Endothelial cell (in vitro differentiated cells): ENCODE measurements at regions not wholly inside any gene's neighbourhood (a gene's known extent, or its start where the extent isn't known, plus 50 kb on each side); places are given as distances from the start of the nearest gene placed in this dataset.

Experiments used
- DNase-seq: peaks from one replicate; pipeline ENCODE4 v3.0.0; 2021; ENCODE audit warnings: low spot score
- H3K27ac Mint-ChIP-seq: one replicate; pipeline ENCODE4 v1.8.0; 2021; ENCODE audit warnings: mixed read lengths, inconsistent platforms; ENCODE audit not compliant: unreplicated experiment
- H3K27me3 Mint-ChIP-seq: one replicate; pipeline ENCODE4 v1.8.0; 2021; ENCODE audit warnings: mild to moderate bottlenecking, moderate library complexity, mixed read lengths, inconsistent platforms; ENCODE audit not compliant: unreplicated experiment
- H3K36me3 Mint-ChIP-seq: one replicate; pipeline ENCODE4 v1.8.0; 2021; ENCODE audit warnings: mild to moderate bottlenecking, low read depth, mixed read lengths, inconsistent platforms; ENCODE audit not compliant: unreplicated experiment
- H3K4me1 Mint-ChIP-seq: one replicate; pipeline ENCODE4 v1.8.0; 2021; ENCODE audit warnings: mild to moderate bottlenecking, mixed read lengths, inconsistent platforms; ENCODE audit not compliant: unreplicated experiment
- H3K4me3 Mint-ChIP-seq: one replicate; pipeline ENCODE4 v1.8.0; 2021; ENCODE audit warnings: mild to moderate bottlenecking, mixed read lengths, inconsistent platforms; ENCODE audit not compliant: unreplicated experiment
- H3K9me3 Mint-ChIP-seq: one replicate; pipeline ENCODE4 v1.8.0; 2021; ENCODE audit warnings: mixed read lengths, inconsistent platforms; ENCODE audit not compliant: unreplicated experiment
- TF ChIP-seq, protein P1 (sequence below): fragments of 200-600 bp; sonication (generic); IDR thresholded peaks from one replicate; pipeline ENCODE4 v1.5.0; 2021; ENCODE audit warnings: antibody characterized with exemption; ENCODE audit not compliant: unreplicated experiment

DNA sequence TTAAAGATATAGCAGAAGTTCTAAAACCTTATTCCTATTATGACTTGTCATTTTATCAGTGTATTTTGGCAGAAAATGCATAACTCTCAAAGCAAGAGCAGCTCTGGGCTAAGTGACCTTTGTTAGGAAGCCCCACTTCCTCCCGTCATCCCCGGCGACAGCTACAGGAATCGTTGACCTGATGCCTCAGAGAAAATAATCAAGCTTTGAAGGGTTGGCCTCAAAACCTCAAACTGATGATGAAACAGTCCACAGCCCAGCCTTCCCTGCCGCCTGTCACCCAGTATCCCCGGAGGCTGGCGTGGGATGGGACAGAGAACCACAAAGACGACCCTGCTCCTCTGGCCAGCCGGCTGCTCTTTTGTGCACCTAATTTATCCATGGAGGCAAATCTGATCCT, 65.3 kb downstream of the KCNF1 start:
- Mint-ChIP-seq H3K9me3 (no peaks in the 10 kb centered on the region), H3K4me3 (no peak overlapping the region), H3K27ac (no peak overlapping the region), H3K36me3 (no peaks in the 10 kb centered on the region), H3K4me1 (peaks cover 14% of the 10 kb centered on the region), H3K27me3 (peaks cover 8% of the 10 kb centered on the region)
- DNase-seq: no peak
- TF ChIP-seq, protein P1, sequence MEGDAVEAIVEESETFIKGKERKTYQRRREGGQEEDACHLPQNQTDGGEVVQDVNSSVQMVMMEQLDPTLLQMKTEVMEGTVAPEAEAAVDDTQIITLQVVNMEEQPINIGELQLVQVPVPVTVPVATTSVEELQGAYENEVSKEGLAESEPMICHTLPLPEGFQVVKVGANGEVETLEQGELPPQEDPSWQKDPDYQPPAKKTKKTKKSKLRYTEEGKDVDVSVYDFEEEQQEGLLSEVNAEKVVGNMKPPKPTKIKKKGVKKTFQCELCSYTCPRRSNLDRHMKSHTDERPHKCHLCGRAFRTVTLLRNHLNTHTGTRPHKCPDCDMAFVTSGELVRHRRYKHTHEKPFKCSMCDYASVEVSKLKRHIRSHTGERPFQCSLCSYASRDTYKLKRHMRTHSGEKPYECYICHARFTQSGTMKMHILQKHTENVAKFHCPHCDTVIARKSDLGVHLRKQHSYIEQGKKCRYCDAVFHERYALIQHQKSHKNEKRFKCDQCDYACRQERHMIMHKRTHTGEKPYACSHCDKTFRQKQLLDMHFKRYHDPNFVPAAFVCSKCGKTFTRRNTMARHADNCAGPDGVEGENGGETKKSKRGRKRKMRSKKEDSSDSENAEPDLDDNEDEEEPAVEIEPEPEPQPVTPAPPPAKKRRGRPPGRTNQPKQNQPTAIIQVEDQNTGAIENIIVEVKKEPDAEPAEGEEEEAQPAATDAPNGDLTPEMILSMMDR: no peak

DNA sequence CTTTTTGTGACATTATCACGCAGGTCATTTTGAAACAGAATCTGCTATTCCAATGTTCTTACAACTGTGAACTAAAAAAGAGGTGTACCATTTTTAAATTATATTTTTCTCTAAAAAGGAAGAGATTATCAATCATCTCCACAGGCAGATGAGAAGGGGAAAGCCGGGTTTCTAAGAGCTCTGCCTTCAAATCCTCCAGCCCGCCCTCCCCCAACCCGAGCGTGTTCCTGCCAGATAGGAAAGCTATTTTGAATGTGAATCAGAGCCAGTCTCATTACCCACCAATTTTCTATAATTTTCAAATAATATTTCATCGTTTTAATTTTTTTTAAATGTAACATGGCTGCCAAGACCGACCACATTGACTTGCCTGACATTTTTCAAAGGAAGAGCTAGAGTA, 65.9 kb downstream of the KCNF1 start:
- H3K4me1 Mint-ChIP-seq: peaks cover 10% of the 10 kb centered on the region
- no peak overlapping the region for H3K27ac Mint-ChIP-seq
- no peak for DNase-seq
- TF ChIP-seq, protein P1: no peak
- no peaks in the 10 kb centered on the region for H3K9me3 Mint-ChIP-seq
- no peaks in the 10 kb centered on the region for H3K36me3 Mint-ChIP-seq
- H3K27me3 Mint-ChIP-seq: peaks cover 4% of the 10 kb centered on the region
- no peak overlapping the region for H3K4me3 Mint-ChIP-seq

DNA sequence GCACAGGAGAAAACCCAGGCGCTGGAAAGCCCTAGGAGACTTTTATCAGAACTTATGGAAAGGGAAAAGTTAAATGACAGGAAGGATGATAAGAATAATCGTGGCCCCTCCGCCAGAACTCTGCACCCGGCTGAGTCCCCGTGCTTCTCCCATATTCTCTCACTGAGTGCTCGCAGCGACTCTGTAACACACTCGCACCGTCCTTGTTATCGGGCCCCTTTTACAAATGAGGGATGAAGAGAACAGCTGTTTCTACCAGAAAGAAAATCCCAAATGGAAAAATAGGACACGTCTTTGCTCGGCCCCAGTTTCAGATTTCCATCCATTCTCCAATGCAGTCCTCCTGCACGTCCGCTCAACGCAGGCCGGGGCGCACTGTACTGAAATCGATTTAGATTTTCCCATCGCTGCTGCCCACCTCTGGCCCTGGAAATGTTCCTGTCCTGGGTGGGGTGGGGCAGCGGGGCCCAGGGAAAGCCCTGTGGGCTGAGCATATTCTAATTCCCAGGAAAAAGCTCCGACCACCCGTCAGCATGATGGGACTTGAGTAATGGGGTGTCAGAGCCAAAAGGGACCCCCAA, 66.4 kb downstream of the KCNF1 start:
- DNase-seq: no peak
- Mint-ChIP-seq H3K4me1 (peaks cover 10% of the 10 kb centered on the region), H3K27ac (no peak overlapping the region), H3K4me3 (no peak overlapping the region), H3K27me3 (peaks cover 4% of the 10 kb centered on the region), H3K9me3 (no peaks in the 10 kb centered on the region), H3K36me3 (no peaks in the 10 kb centered on the region)
- TF ChIP-seq, protein P1: no peak

DNA sequence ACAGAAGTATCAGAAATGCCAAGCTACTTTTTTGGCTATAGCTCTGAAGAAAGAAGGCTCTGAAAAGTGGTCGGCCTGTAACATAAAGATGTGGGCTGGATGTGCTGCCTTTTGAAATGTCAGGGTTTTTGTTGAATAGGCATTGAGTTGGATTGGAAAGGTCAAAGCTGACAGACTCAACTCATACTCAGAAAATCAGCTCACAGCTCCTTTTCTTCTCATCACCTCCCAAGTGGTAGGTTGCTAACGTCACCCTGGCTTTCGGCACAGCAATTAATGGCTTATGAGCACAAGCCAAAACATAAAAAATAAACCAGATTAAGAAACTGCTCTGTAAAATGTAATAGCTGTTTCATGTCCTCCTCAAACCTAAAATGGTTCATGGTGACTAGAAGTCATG, 68.3 kb downstream of the KCNF1 start:
- no peak overlapping the region for H3K27ac Mint-ChIP-seq
- peaks cover 10% of the 10 kb centered on the region for H3K4me1 Mint-ChIP-seq
- no peak for DNase-seq
- H3K4me3 Mint-ChIP-seq: no peak overlapping the region
- H3K36me3 Mint-ChIP-seq: no peaks in the 10 kb centered on the region
- TF ChIP-seq, protein P1: no peak
- H3K27me3 Mint-ChIP-seq: peaks cover 4% of the 10 kb centered on the region
- H3K9me3 Mint-ChIP-seq: no peaks in the 10 kb centered on the region

DNA sequence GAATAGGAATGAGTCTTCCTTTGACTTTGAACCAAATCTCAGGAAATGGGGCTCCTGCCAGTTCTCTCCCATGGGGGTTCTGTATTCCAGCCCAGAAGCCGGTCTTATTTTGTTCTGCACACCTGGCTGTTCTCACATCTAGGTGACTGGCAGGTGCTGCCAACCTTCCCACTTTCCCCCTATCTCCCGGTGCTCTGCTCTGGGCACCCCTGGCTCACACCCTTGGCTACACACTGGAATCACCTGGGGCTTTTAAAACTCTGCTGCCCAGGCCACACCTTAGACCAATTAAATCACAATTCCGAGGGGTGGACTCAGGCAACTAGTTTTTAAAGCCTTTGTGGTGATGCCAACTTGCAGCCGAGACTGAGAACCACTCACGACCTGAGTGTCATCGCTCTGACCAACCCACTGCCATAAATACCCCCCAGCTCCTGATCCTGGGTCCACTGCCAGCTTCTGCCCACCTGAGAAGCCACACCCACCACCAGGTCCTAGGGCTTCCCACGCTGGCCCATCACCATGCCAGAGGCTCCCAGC, 69.2 kb downstream of the KCNF1 start:
- H3K27ac Mint-ChIP-seq: no peak overlapping the region
- TF ChIP-seq, protein P1: no peak
- DNase-seq: no peak
- no peaks in the 10 kb centered on the region for H3K9me3 Mint-ChIP-seq
- no peak overlapping the region for H3K4me3 Mint-ChIP-seq
- H3K4me1 Mint-ChIP-seq: peaks cover 10% of the 10 kb centered on the region
- H3K27me3 Mint-ChIP-seq: peaks cover 6% of the 10 kb centered on the region
- no peaks in the 10 kb centered on the region for H3K36me3 Mint-ChIP-seq
